ENCODE measurements at regions not wholly inside any gene's neighbourhood (a gene's known extent, or its start where the extent isn't known, plus 50 kb on each side); places are given as distances from the start of the nearest gene placed in this dataset.

- DNase-seq (ENCODE audit: low spot score): no peak
Measured at GRCh38 chr1:113219828-113220227, 146.8 kb downstream of the LRIG2 start.

- DNase-seq (ENCODE audit: low spot score): no peak
Measured at GRCh38 chr1:113223040-113223439, 150.0 kb downstream of the LRIG2 start.

GRCh38 chr1:113223546-113223945, 150.5 kb downstream of the LRIG2 start:
- no peak for DNase-seq (ENCODE audit: low spot score)

- DNase-seq (ENCODE audit: low spot score): no peak
Measured at GRCh38 chr1:113226148-113226547, 153.2 kb downstream of the LRIG2 start.

- no peak for DNase-seq (ENCODE audit: low spot score)
Measured at GRCh38 chr1:113231866-113232265, 158.4 kb upstream of the MAGI3 start.

GRCh38 chr1:113233441-113233840, 156.9 kb upstream of the MAGI3 start:
- DNase-seq (ENCODE audit: low spot score): no peak

GRCh38 chr1:113241237-113241636, 149.1 kb upstream of the MAGI3 start:
- no peak for DNase-seq (ENCODE audit: low spot score)

- DNase-seq (ENCODE audit: low spot score): peak; percentile 82
Measured at GRCh38 chr1:113242481-113242880, 147.8 kb upstream of the MAGI3 start.

GRCh38 chr1:113243529-113243928, 146.8 kb upstream of the MAGI3 start:
- no peak for DNase-seq (ENCODE audit: low spot score)

GRCh38 chr1:113244112-113244820, 146.0 kb upstream of the MAGI3 start:
- no peak for DNase-seq (ENCODE audit: low spot score)

GRCh38 chr1:113245252-113245651, 145.1 kb upstream of the MAGI3 start:
- no peak for DNase-seq (ENCODE audit: low spot score)

GRCh38 chr1:113246929-113247328, 143.4 kb upstream of the MAGI3 start:
- DNase-seq (ENCODE audit: low spot score): no peak

GRCh38 chr1:113247355-113247754, 143.0 kb upstream of the MAGI3 start:
- peak; percentile 4 for DNase-seq (ENCODE audit: low spot score)

- DNase-seq (ENCODE audit: low spot score): no peak
Measured at GRCh38 chr1:113247782-113248181, 142.5 kb upstream of the MAGI3 start.

- DNase-seq (ENCODE audit: low spot score): no peak
Measured at GRCh38 chr1:113248494-113248893, 141.8 kb upstream of the MAGI3 start.

GRCh38 chr1:113250161-113250560, 140.2 kb upstream of the MAGI3 start:
- DNase-seq (ENCODE audit: low spot score): no peak

GRCh38 chr1:113252166-113252565, 138.1 kb upstream of the MAGI3 start:
- no peak for DNase-seq (ENCODE audit: low spot score)

- DNase-seq (ENCODE audit: low spot score): no peak
Measured at GRCh38 chr1:113253187-113253586, 137.1 kb upstream of the MAGI3 start.

GRCh38 chr1:113253590-113253989, 136.7 kb upstream of the MAGI3 start:
- DNase-seq (ENCODE audit: low spot score): no peak

- DNase-seq (ENCODE audit: low spot score): no peak
Measured at GRCh38 chr1:113255038-113255719, 135.1 kb upstream of the MAGI3 start.

- no peak for DNase-seq (ENCODE audit: low spot score)
Measured at GRCh38 chr1:113255720-113256347, 134.5 kb upstream of the MAGI3 start.

GRCh38 chr1:113256348-113256729, 134.0 kb upstream of the MAGI3 start:
- DNase-seq (ENCODE audit: low spot score): no peak

GRCh38 chr1:113259988-113260387, 130.3 kb upstream of the MAGI3 start:
- DNase-seq (ENCODE audit: low spot score): no peak
